HL-60 (cell line): ENCODE measurements at regions not wholly inside any gene's neighbourhood (a gene's known extent, or its start where the extent isn't known, plus 50 kb on each side); places are given as distances from the start of the nearest gene placed in this dataset.

Source experiments
- DNase-seq, 2 experiments: peaks; one replicate each; pipeline ENCODE4 v3.0.0-alpha.2; 2010 to 2020; ENCODE audit warnings: low read depth in 1 of 2, low spot score in 1 of 2
- H3K27ac ChIP-seq: fragments of 250-450 bp; sonication (Bioruptor Pico); replicated peaks from 2 replicates; pipeline ENCODE4 v1.5.1; 2020; ENCODE audit warnings: mild to moderate bottlenecking, moderate library complexity
- H3K27me3 ChIP-seq: fragments of 250-450 bp; sonication (Bioruptor Pico); 2 replicates; pipeline ENCODE4 v1.5.1; 2021; ENCODE audit warnings: mild to moderate bottlenecking, moderate library complexity; ENCODE audit not compliant: insufficient read depth, poor library complexity, severe bottlenecking
- H3K4me3 ChIP-seq: replicated peaks from 2 replicates; pipeline ENCODE4 v1.5.1; 2011; ENCODE audit warnings: mild to moderate bottlenecking, control low read depth, low read length; ENCODE audit not compliant: insufficient read depth
- CTCF ChIP-seq: IDR thresholded peaks from one replicate; pipeline ENCODE4 v1.5.1; 2011; ENCODE audit warnings: low read length, control low read depth, inconsistent platforms; ENCODE audit not compliant: insufficient read depth
- GABPA ChIP-seq: IDR thresholded peaks from 2 replicates; pipeline ENCODE4 v1.6.1; 2012; ENCODE audit warnings: low read depth
- POLR2AphosphoS5 ChIP-seq: IDR thresholded peaks from 2 replicates; pipeline ENCODE4 v1.6.1; 2012; ENCODE audit warnings: low read depth
- REST ChIP-seq: IDR thresholded peaks from 2 replicates; pipeline ENCODE4 v1.6.1; 2012; ENCODE audit warnings: low read depth; ENCODE audit not compliant: insufficient replicate concordance
- SPI1 ChIP-seq: IDR thresholded peaks from 2 replicates; pipeline ENCODE4 v1.6.1; 2012; ENCODE audit warnings: low read depth, mild to moderate bottlenecking, borderline replicate concordance

- Histone ChIP-seq H3K27ac (no peak overlapping the region), H3K27me3 (no peaks in the 10 kb centered on the region), H3K4me3 (no peak overlapping the region)
- TF ChIP-seq CTCF (no peak), POLR2AphosphoS5 (no peak), SPI1 (no peak), REST (no peak), GABPA (no peak)
- no peak for DNase-seq
These were observed 133.4 kb downstream of the TANC2 start for GRCh38 chr17:63099425-63099824.

- H3K27ac ChIP-seq, result no peak overlapping the region
- no peaks in the 10 kb centered on the region for H3K27me3 ChIP-seq
- no peak overlapping the region for H3K4me3 ChIP-seq
- DNase-seq, result no peak
- TF ChIP-seq GABPA (no peak), POLR2AphosphoS5 (no peak), REST (no peak), CTCF (no peak), SPI1 (no peak)
These were observed 136.0 kb downstream of the TANC2 start for GRCh38 chr17:63102034-63102433.

- TF ChIP-seq POLR2AphosphoS5 (no peak), SPI1 (no peak), REST (no peak)
- Histone ChIP-seq H3K27ac (no peak overlapping the region), H3K4me3 (no peak overlapping the region), H3K27me3 (no peaks in the 10 kb centered on the region)
- no peak for DNase-seq
These were observed 140.0 kb downstream of the TANC2 start for GRCh38 chr17:63106050-63106449.

GRCh38 chr17:63109661-63110060 lies 143.6 kb downstream of the TANC2 start:
- Histone ChIP-seq H3K27me3 (no peaks in the 10 kb centered on the region), H3K4me3 (no peak overlapping the region), H3K27ac (no peak overlapping the region)
- TF ChIP-seq SPI1, result no peak
- TF ChIP-seq POLR2AphosphoS5, result no peak
- TF ChIP-seq GABPA, result no peak
- no peak for TF ChIP-seq REST
- no peak for TF ChIP-seq CTCF
- DNase-seq, result no peak
